Activated CD4-positive, alpha-beta T cell treated with anti-CD3 and anti-CD28 coated beads, Interleukin-2, amount 10 ng/mL, durations not matched to agents 24 days and 14 days (primary cell): ENCODE measurements at regions not wholly inside any gene's neighbourhood (a gene's known extent, or its start where the extent isn't known, plus 50 kb on each side); places are given as distances from the start of the nearest gene placed in this dataset.

Source experiments
- DNase-seq: peaks from one replicate; pipeline ENCODE4 v3.0.0; 2022
- H3K27ac Mint-ChIP-seq: one replicate; pipeline ENCODE4 v1.8.0; 2022; ENCODE audit warnings: mild to moderate bottlenecking, mixed read lengths
- H3K27me3 Mint-ChIP-seq: one replicate; pipeline ENCODE4 v1.8.0; 2022; ENCODE audit warnings: mixed read lengths
- H3K36me3 Mint-ChIP-seq: one replicate; pipeline ENCODE4 v1.8.0; 2022; ENCODE audit warnings: low read depth, mild to moderate bottlenecking, mixed read lengths
- H3K4me1 Mint-ChIP-seq: one replicate; pipeline ENCODE4 v1.8.0; 2021; ENCODE audit warnings: mixed read lengths
- H3K4me3 Mint-ChIP-seq: one replicate; pipeline ENCODE4 v1.8.0; 2022; ENCODE audit warnings: mild to moderate bottlenecking, moderate library complexity, mixed read lengths
- H3K9me3 Mint-ChIP-seq: one replicate; pipeline ENCODE4 v1.8.0; 2021; ENCODE audit warnings: mixed read lengths
- intact Hi-C: fragments of 100-400 bp; cut with micrococcal nuclease; formaldehyde crosslinking; loops from one replicate; pipeline ENCODE4 v1.15.1; 2023

DNA sequence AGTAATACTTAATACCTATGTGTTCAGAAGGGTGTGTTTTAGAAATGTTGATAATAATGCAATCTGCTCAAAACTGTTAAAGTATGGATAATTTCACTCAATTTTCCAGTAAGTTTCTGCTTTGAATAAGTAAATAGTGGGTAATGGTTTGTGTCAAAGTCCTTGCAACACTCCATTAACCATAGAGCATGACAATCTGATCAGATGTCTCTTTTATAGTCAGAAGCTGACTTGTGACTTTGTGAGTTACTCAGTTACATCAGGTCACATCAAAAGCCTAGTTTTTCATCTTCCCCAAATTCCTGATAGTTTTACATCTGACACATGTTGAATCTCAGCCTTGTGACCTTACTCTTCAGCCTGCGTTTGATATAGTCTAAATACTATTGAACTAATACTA, 338.0 kb downstream of the EFNB2 start:
- H3K4me1 Mint-ChIP-seq = no peaks in the 10 kb centered on the region
- no peak overlapping the region for H3K4me3 Mint-ChIP-seq

GRCh38 chr13:106187501-106188095, 347.9 kb downstream of the EFNB2 start:
- H3K4me3 Mint-ChIP-seq = no peak overlapping the region
- no peaks in the 10 kb centered on the region for H3K27me3 Mint-ChIP-seq
- DNase-seq = no peak
- intact Hi-C loops = no loop called here
- H3K27ac Mint-ChIP-seq = no peak overlapping the region
- no peaks in the 10 kb centered on the region for H3K4me1 Mint-ChIP-seq
- H3K36me3 Mint-ChIP-seq = no peaks in the 10 kb centered on the region
- no peaks in the 10 kb centered on the region for H3K9me3 Mint-ChIP-seq

More for the DNA sequence above, 338.0 kb downstream of the EFNB2 start:
- Mint-ChIP-seq H3K36me3 (no peaks in the 10 kb centered on the region), H3K27ac (no peak overlapping the region), H3K27me3 (no peaks in the 10 kb centered on the region), H3K9me3 (no peaks in the 10 kb centered on the region)
- no peak for DNase-seq
- intact Hi-C loops = no loop called here

GRCh38 chr13:106187101-106187500, 348.4 kb downstream of the EFNB2 start:
- intact Hi-C loops = no loop called here
- no peak overlapping the region for H3K27ac Mint-ChIP-seq
- no peak overlapping the region for H3K4me3 Mint-ChIP-seq
- no peaks in the 10 kb centered on the region for H3K4me1 Mint-ChIP-seq
- no peaks in the 10 kb centered on the region for H3K27me3 Mint-ChIP-seq
- DNase-seq = no peak
- no peaks in the 10 kb centered on the region for H3K9me3 Mint-ChIP-seq
- no peaks in the 10 kb centered on the region for H3K36me3 Mint-ChIP-seq

- Mint-ChIP-seq H3K27ac (no peak overlapping the region), H3K27me3 (no peaks in the 10 kb centered on the region), H3K4me1 (no peaks in the 10 kb centered on the region), H3K36me3 (no peaks in the 10 kb centered on the region), H3K4me3 (no peak overlapping the region), H3K9me3 (no peaks in the 10 kb centered on the region)
- no peak for DNase-seq
- intact Hi-C loops = no loop called here
Measured at GRCh38 chr13:106186366-106187030, 349.0 kb downstream of the EFNB2 start.

DNA sequence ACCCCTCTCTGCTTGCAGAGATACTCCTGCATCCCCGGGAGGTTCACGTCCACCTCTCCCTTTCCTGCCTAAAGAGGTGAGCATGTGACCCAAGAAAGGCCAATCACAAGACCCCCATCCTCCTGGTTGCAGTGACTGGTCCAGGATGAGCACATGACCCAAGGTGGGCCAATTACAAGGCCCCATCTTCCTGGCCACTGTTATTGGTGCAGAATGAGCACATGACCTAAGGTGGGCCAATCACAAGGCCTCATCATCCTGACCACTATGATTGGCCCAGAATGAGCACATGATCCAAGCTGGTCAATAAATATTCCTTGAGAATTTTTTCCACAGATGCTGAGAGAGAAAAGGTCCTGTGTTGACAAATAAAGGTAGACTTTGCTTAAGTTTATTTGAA, 350.7 kb downstream of the EFNB2 start:
- DNase-seq = no peak
- Mint-ChIP-seq H3K27ac (no peak overlapping the region), H3K4me3 (no peak overlapping the region), H3K4me1 (no peaks in the 10 kb centered on the region), H3K27me3 (no peaks in the 10 kb centered on the region), H3K36me3 (no peaks in the 10 kb centered on the region), H3K9me3 (no peaks in the 10 kb centered on the region)
- intact Hi-C loops = no loop called here

GRCh38 chr13:106183410-106184065, 351.9 kb downstream of the EFNB2 start:
- Mint-ChIP-seq H3K36me3 (no peaks in the 10 kb centered on the region), H3K4me3 (no peak overlapping the region), H3K27ac (no peak overlapping the region), H3K9me3 (no peaks in the 10 kb centered on the region), H3K27me3 (no peaks in the 10 kb centered on the region), H3K4me1 (no peaks in the 10 kb centered on the region)
- DNase-seq = no peak
- intact Hi-C loops = no loop called here

- no peak for DNase-seq
- Mint-ChIP-seq H3K27ac (no peak overlapping the region), H3K4me3 (no peak overlapping the region), H3K9me3 (no peaks in the 10 kb centered on the region), H3K27me3 (no peaks in the 10 kb centered on the region), H3K36me3 (no peaks in the 10 kb centered on the region), H3K4me1 (no peaks in the 10 kb centered on the region)
- intact Hi-C loops = no loop called here
Measured at GRCh38 chr13:106182404-106182803, 353.1 kb downstream of the EFNB2 start.

- Mint-ChIP-seq H3K27ac (no peak overlapping the region), H3K4me3 (no peak overlapping the region), H3K36me3 (no peaks in the 10 kb centered on the region), H3K9me3 (no peaks in the 10 kb centered on the region), H3K4me1 (no peaks in the 10 kb centered on the region), H3K27me3 (no peaks in the 10 kb centered on the region)
- no peak for DNase-seq
- intact Hi-C loops = no loop called here
Measured at GRCh38 chr13:106178816-106179215, 356.6 kb downstream of the EFNB2 start.

GRCh38 chr13:106177146-106177545, 358.3 kb downstream of the EFNB2 start:
- H3K9me3 Mint-ChIP-seq = no peaks in the 10 kb centered on the region
- intact Hi-C loops = no loop called here
- H3K27ac Mint-ChIP-seq = no peak overlapping the region
- no peak overlapping the region for H3K4me3 Mint-ChIP-seq
- DNase-seq = no peak
- no peaks in the 10 kb centered on the region for H3K4me1 Mint-ChIP-seq
- no peaks in the 10 kb centered on the region for H3K36me3 Mint-ChIP-seq
- no peaks in the 10 kb centered on the region for H3K27me3 Mint-ChIP-seq

DNA sequence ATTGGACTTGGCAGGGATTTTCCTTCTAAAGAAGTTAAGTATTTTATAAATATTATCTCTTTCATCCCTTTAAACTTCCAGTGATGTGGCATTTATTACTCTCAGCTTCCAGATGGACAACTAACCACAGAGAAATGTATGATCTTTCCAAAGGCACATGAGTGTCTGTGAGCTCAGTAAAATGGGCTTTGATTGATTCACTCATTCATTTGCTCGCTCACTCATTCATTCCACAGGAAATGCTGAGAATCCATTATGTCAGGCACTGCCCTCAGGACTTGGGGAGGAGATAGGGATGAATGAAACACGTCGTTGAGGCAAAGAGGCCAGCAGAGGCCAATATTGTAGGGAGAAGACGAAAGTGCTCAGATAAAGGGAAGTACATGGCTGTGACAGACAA, 359.3 kb downstream of the EFNB2 start:
- intact Hi-C loops = no loop called here

DNA sequence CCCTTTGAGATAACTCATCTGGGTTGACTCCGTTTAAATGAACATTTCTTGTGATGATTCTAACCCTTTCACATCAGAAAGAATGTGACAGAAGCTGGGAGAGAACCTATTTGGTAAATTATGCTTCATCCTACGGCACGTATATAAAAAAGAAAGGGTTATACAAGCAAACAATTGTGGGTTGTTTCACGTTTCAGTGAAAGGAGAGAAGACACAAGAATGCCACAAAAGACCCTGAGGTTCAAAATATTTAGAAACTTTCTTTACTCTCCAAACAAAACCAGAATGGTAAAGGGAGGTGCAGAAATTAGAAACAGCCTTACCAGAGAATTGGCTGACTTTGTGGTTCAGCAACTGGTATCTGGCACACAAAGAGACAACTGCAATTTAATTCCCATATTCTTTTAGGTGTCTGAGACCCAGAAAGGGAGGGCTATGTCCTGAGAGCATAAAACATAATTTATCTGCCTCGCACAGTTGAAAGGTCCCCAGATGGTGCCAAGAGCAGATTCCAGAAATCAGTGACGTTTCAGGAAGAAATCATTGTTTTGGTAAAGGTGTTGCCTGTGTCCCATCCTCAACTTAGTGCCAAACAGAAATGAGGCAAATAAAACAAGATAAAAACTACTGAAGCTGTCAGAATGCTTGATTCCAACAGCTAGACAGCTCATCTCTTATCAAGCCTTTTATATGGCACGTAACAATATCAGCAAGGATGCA, 361.4 kb downstream of the EFNB2 start:
- H3K27ac Mint-ChIP-seq = no peak overlapping the region
- no peaks in the 10 kb centered on the region for H3K9me3 Mint-ChIP-seq
- no peak overlapping the region for H3K4me3 Mint-ChIP-seq
- no peaks in the 10 kb centered on the region for H3K27me3 Mint-ChIP-seq
- no peaks in the 10 kb centered on the region for H3K36me3 Mint-ChIP-seq
- intact Hi-C loops = no loop called here
- H3K4me1 Mint-ChIP-seq = no peaks in the 10 kb centered on the region
- no peak for DNase-seq

More for the DNA sequence above, 359.3 kb downstream of the EFNB2 start:
- Mint-ChIP-seq H3K4me1 (no peaks in the 10 kb centered on the region), H3K9me3 (no peaks in the 10 kb centered on the region), H3K4me3 (no peak overlapping the region), H3K27me3 (no peaks in the 10 kb centered on the region), H3K27ac (no peak overlapping the region), H3K36me3 (no peaks in the 10 kb centered on the region)
- no peak for DNase-seq

- intact Hi-C loops = no loop called here
- Mint-ChIP-seq H3K27me3 (no peaks in the 10 kb centered on the region), H3K27ac (no peak overlapping the region), H3K9me3 (no peaks in the 10 kb centered on the region), H3K4me3 (no peak overlapping the region), H3K4me1 (no peaks in the 10 kb centered on the region), H3K36me3 (no peaks in the 10 kb centered on the region)
- no peak for DNase-seq
Measured at GRCh38 chr13:106173346-106173745, 362.1 kb downstream of the EFNB2 start.

GRCh38 chr13:106172176-106172905, 363.1 kb downstream of the EFNB2 start:
- Mint-ChIP-seq H3K36me3 (no peaks in the 10 kb centered on the region), H3K4me1 (no peaks in the 10 kb centered on the region), H3K27me3 (no peaks in the 10 kb centered on the region), H3K9me3 (no peaks in the 10 kb centered on the region), H3K27ac (no peak overlapping the region), H3K4me3 (no peak overlapping the region)
- intact Hi-C loops = no loop called here
- no peak for DNase-seq

DNA sequence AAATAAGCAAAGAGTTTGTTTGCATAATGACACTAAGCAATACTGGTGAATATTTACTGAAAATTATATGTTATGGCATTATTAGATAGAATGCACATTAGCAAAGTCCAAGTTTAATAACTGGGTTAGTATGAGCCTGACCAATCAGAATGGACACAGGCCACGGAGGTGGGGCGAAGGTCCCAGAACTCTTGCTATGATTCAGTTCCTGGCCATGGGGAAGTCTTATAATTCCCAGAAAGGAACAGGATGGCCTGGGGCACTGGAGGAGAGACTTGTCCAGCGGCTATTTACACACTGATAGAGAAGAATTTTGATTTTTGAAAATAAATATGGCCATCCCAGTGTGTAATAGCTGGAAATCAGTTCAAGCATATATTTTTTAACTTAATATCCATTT, 372.0 kb downstream of the EFNB2 start:
- no peak for DNase-seq
- Mint-ChIP-seq H3K4me3 (no peak overlapping the region), H3K4me1 (no peaks in the 10 kb centered on the region), H3K36me3 (no peaks in the 10 kb centered on the region), H3K27ac (no peak overlapping the region), H3K9me3 (no peaks in the 10 kb centered on the region), H3K27me3 (no peaks in the 10 kb centered on the region)
- intact Hi-C loops = no loop called here
